WTC11 (cell line): ENCODE measurements at regions not wholly inside any gene's neighbourhood (a gene's known extent, or its start where the extent isn't known, plus 50 kb on each side); places are given as distances from the start of the nearest gene placed in this dataset.

Source experiments
- ATAC-seq: fragments of 200-7000 bp; cut with Tn5 transposase; 2 replicates; pipeline ENCODE4 v1.10.0; 2021; ENCODE audit warnings: mild to moderate bottlenecking, moderate library complexity
- CTCF ChIA-PET: fragments of 300-600 bp; sonication (Branson Sonifier 250); formaldehyde crosslinking; loops from one replicate; lab custom pipeline; 2021; ENCODE audit warnings: antibody characterized with exemption; lab: Charles Lee
- POLR2A ChIA-PET: fragments of 350-600 bp; sonication (Branson Sonifier 250); formaldehyde crosslinking; loops from one replicate; lab custom pipeline; 2021; ENCODE audit warnings: antibody characterized with exemption; lab: Charles Lee
- DNase-seq: peaks from one replicate; pipeline ENCODE4 v3.0.0; 2021; ENCODE audit warnings: low spot score
- H3K27ac Mint-ChIP-seq: 2 replicates; pipeline ENCODE4 v1.8.0; 2021; ENCODE audit warnings: mixed read lengths
- H3K27me3 Mint-ChIP-seq: 2 replicates; pipeline ENCODE4 v1.8.0; 2021; ENCODE audit warnings: low read depth, mild to moderate bottlenecking, moderate library complexity, mixed read lengths
- H3K36me3 Mint-ChIP-seq: 2 replicates; pipeline ENCODE4 v1.8.0; 2021; ENCODE audit warnings: mixed read lengths
- H3K4me1 Mint-ChIP-seq: 2 replicates; pipeline ENCODE4 v1.8.0; 2022; ENCODE audit warnings: mixed read lengths
- H3K4me3 Mint-ChIP-seq: 2 replicates; pipeline ENCODE4 v1.8.0; 2021; ENCODE audit warnings: mild to moderate bottlenecking, moderate library complexity, mixed read lengths
- H3K9me3 Mint-ChIP-seq: 2 replicates; pipeline ENCODE4 v1.8.0; 2021; ENCODE audit warnings: mixed read lengths
- ETV6 ChIP-seq: sonication (generic); formaldehyde crosslinking; IDR thresholded peaks from 2 replicates; pipeline ENCODE4 v1.8.1; 2022; ENCODE audit warnings: mild to moderate bottlenecking, missing genetic modification reagents
- GABPB1 ChIP-seq: sonication (generic); formaldehyde crosslinking; IDR thresholded peaks from 2 replicates; pipeline ENCODE4 v1.8.1; 2023; ENCODE audit warnings: mild to moderate bottlenecking, missing genetic modification reagents
- GRHL2 ChIP-seq: fragments of 250-450 bp; sonication (Bioruptor Pico); IDR thresholded peaks from 2 replicates; pipeline ENCODE4 v1.8.0; 2022; ENCODE audit warnings: mild to moderate bottlenecking, moderate library complexity; ENCODE audit not compliant: insufficient replicate concordance, severe bottlenecking
- GTF2I ChIP-seq: fragments of 250-450 bp; sonication (Bioruptor Pico); conservative IDR thresholded peaks from 2 replicates; pipeline ENCODE4 v1.4.0; 2021; ENCODE audit warnings: mild to moderate bottlenecking
- HMGA2 ChIP-seq: fragments of 250-450 bp; sonication (Bioruptor Pico); IDR thresholded peaks from 2 replicates; pipeline ENCODE4 v1.4.0; 2021; ENCODE audit warnings: mild to moderate bottlenecking, moderate library complexity
- JUN ChIP-seq: sonication (generic); formaldehyde crosslinking; IDR thresholded peaks from 2 replicates; pipeline ENCODE4 v1.8.0; 2023; ENCODE audit warnings: mild to moderate bottlenecking, missing genetic modification reagents
- KAT7 ChIP-seq: sonication (generic); formaldehyde crosslinking; IDR thresholded peaks from 2 replicates; pipeline ENCODE4 v1.8.1; 2023; ENCODE audit warnings: missing genetic modification reagents, mild to moderate bottlenecking, borderline replicate concordance
- NR1H2 ChIP-seq: sonication (generic); formaldehyde crosslinking; IDR thresholded peaks from 2 replicates; pipeline ENCODE4 v1.9.0; 2021; ENCODE audit warnings: mild to moderate bottlenecking, moderate library complexity, missing genetic modification reagents
- SOX15 ChIP-seq: fragments of 250-450 bp; sonication (Bioruptor Pico); IDR thresholded peaks from 2 replicates; pipeline ENCODE4 v1.9.0; 2021; ENCODE audit warnings: mild to moderate bottlenecking
- ZBTB21 ChIP-seq: sonication (generic); formaldehyde crosslinking; IDR thresholded peaks from 2 replicates; pipeline ENCODE4 v1.8.1; 2023; ENCODE audit warnings: mild to moderate bottlenecking, missing genetic modification reagents, borderline replicate concordance
- ZNF232 ChIP-seq: sonication (generic); formaldehyde crosslinking; IDR thresholded peaks from 2 replicates; pipeline ENCODE4 v1.8.0; 2022; ENCODE audit warnings: mild to moderate bottlenecking, missing genetic modification reagents
- ZNF263 ChIP-seq: sonication (generic); formaldehyde crosslinking; IDR thresholded peaks from 2 replicates; pipeline ENCODE4 v1.8.1; 2022; ENCODE audit warnings: low read depth, mild to moderate bottlenecking, moderate library complexity, missing genetic modification reagents
- ZNF416 ChIP-seq: fragments of 250-450 bp; sonication (Bioruptor Pico); IDR thresholded peaks from 2 replicates; pipeline ENCODE4 v1.9.0; 2021; ENCODE audit warnings: mild to moderate bottlenecking, inconsistent platforms
- TF ChIP-seq, protein P1 (sequence below): sonication (generic); formaldehyde crosslinking; IDR thresholded peaks from 2 replicates; pipeline ENCODE4 v1.8.0; 2023; ENCODE audit warnings: missing genetic modification reagents, mild to moderate bottlenecking, borderline replicate concordance
- TF ChIP-seq, protein P2 (sequence below): sonication (generic); formaldehyde crosslinking; IDR thresholded peaks from 2 replicates; pipeline ENCODE4 v1.8.1; 2022; ENCODE audit warnings: low read depth, missing genetic modification reagents, borderline replicate concordance
- TF ChIP-seq, protein P3 (sequence below): sonication (generic); formaldehyde crosslinking; IDR thresholded peaks from 2 replicates; pipeline ENCODE4 v1.8.1; 2022; ENCODE audit warnings: mild to moderate bottlenecking, moderate library complexity, missing genetic modification reagents
- TF ChIP-seq, protein P4 (sequence below): sonication (generic); formaldehyde crosslinking; conservative IDR thresholded peaks from 2 replicates; pipeline ENCODE4 v1.8.1; 2022; ENCODE audit warnings: mild to moderate bottlenecking, missing genetic modification reagents
- TF ChIP-seq, protein P5 (sequence below): sonication (generic); formaldehyde crosslinking; IDR thresholded peaks from 2 replicates; pipeline ENCODE4 v1.8.1; 2023; ENCODE audit warnings: mild to moderate bottlenecking, missing genetic modification reagents, borderline replicate concordance
- TF ChIP-seq, protein P6 (sequence below): sonication (generic); formaldehyde crosslinking; IDR thresholded peaks from 2 replicates; pipeline ENCODE4 v1.8.0; 2022; ENCODE audit warnings: mild to moderate bottlenecking, missing genetic modification reagents

DNA sequence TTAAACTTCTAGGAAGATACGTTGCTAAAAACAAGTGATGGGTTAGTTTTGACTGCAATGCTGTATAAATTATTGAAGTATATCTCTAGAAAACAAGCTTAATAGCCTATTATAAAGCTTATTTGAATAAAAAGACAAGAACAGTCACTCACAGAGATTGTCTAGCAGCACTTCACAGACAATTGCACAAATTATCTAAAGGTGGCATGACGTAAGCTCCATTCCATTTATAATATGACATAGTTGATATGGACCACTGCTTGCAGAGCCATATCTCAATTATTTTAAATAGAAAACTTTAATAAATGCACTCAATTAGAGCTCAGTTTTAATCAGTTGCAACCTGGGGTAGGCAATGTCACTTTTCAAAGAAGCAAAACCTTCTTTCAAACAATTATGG is 319.9 kb upstream of the GBE1 start:
- no peak for DNase-seq
- CTCF ChIA-PET: no interaction called here
- no peaks in the 10 kb centered on the region for H3K9me3 Mint-ChIP-seq
- H3K36me3 Mint-ChIP-seq: no peaks in the 10 kb centered on the region
- TF ChIP-seq, protein P1, sequence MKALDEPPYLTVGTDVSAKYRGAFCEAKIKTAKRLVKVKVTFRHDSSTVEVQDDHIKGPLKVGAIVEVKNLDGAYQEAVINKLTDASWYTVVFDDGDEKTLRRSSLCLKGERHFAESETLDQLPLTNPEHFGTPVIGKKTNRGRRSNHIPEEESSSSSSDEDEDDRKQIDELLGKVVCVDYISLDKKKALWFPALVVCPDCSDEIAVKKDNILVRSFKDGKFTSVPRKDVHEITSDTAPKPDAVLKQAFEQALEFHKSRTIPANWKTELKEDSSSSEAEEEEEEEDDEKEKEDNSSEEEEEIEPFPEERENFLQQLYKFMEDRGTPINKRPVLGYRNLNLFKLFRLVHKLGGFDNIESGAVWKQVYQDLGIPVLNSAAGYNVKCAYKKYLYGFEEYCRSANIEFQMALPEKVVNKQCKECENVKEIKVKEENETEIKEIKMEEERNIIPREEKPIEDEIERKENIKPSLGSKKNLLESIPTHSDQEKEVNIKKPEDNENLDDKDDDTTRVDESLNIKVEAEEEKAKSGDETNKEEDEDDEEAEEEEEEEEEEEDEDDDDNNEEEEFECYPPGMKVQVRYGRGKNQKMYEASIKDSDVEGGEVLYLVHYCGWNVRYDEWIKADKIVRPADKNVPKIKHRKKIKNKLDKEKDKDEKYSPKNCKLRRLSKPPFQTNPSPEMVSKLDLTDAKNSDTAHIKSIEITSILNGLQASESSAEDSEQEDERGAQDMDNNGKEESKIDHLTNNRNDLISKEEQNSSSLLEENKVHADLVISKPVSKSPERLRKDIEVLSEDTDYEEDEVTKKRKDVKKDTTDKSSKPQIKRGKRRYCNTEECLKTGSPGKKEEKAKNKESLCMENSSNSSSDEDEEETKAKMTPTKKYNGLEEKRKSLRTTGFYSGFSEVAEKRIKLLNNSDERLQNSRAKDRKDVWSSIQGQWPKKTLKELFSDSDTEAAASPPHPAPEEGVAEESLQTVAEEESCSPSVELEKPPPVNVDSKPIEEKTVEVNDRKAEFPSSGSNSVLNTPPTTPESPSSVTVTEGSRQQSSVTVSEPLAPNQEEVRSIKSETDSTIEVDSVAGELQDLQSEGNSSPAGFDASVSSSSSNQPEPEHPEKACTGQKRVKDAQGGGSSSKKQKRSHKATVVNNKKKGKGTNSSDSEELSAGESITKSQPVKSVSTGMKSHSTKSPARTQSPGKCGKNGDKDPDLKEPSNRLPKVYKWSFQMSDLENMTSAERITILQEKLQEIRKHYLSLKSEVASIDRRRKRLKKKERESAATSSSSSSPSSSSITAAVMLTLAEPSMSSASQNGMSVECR (CRISPR knock-in tag): no peak
- TF ChIP-seq, protein P2, sequence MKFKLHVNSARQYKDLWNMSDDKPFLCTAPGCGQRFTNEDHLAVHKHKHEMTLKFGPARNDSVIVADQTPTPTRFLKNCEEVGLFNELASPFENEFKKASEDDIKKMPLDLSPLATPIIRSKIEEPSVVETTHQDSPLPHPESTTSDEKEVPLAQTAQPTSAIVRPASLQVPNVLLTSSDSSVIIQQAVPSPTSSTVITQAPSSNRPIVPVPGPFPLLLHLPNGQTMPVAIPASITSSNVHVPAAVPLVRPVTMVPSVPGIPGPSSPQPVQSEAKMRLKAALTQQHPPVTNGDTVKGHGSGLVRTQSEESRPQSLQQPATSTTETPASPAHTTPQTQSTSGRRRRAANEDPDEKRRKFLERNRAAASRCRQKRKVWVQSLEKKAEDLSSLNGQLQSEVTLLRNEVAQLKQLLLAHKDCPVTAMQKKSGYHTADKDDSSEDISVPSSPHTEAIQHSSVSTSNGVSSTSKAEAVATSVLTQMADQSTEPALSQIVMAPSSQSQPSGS: no peak
- TF ChIP-seq ETV6 (CRISPR knock-in tag): no peak
- TF ChIP-seq ZNF232 (CRISPR knock-in tag): no peak
- TF ChIP-seq, protein P3, sequence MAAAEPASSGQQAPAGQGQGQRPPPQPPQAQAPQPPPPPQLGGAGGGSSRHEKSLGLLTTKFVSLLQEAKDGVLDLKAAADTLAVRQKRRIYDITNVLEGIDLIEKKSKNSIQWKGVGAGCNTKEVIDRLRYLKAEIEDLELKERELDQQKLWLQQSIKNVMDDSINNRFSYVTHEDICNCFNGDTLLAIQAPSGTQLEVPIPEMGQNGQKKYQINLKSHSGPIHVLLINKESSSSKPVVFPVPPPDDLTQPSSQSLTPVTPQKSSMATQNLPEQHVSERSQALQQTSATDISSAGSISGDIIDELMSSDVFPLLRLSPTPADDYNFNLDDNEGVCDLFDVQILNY (CRISPR knock-in tag): no peak
- TF ChIP-seq GABPB1 (CRISPR knock-in tag): no peak
- no peak overlapping the region for H3K27ac Mint-ChIP-seq
- ATAC-seq: no peak
- H3K4me3 Mint-ChIP-seq: no peak overlapping the region
- POLR2A ChIA-PET: interaction anchor here (0.5 kb wide), 1 partner anchor 620 kb away, joined by 4 read pairs; no protein-coding TSS in a partner anchor
- H3K4me1 Mint-ChIP-seq: peaks cover 35% of the 10 kb centered on the region
- no peaks in the 10 kb centered on the region for H3K27me3 Mint-ChIP-seq

DNA sequence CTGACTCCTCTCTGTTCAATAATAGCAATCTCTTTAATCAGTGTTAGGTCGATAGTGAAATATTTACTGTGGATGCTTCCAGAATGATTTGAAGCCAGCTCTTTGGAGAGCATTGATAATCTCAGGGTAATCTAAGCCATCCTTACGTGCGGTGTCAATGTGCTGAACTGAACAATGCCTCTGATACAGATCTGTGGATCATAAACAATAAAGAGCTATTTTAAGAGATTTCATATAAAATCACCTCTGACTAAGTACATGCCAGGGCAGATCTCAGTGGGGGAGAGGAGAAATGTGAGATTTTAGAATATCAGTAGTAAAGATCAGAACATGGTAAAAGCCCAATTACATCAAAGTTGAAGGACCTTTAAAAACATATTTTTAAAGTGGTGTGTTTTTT is 319.3 kb upstream of the GBE1 start:
- Mint-ChIP-seq H3K4me1 (peaks cover 29% of the 10 kb centered on the region), H3K4me3 (no peak overlapping the region), H3K27ac (peak overlapping the region; percentile 58; the same call in 1 of the 2 replicates), H3K27me3 (no peaks in the 10 kb centered on the region), H3K9me3 (no peaks in the 10 kb centered on the region), H3K36me3 (no peaks in the 10 kb centered on the region)
- no peak for TF ChIP-seq GTF2I
- TF ChIP-seq ZBTB21 (CRISPR knock-in tag): no peak
- no peak for TF ChIP-seq ZNF263 (CRISPR knock-in tag)
- no peak for TF ChIP-seq ZNF416 (CRISPR knock-in tag)
- no peak for TF ChIP-seq JUN
- TF ChIP-seq, protein P4, sequence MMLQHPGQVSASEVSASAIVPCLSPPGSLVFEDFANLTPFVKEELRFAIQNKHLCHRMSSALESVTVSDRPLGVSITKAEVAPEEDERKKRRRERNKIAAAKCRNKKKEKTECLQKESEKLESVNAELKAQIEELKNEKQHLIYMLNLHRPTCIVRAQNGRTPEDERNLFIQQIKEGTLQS: no peak
- no peak for TF ChIP-seq NR1H2 (CRISPR knock-in tag)
- TF ChIP-seq, protein P5, sequence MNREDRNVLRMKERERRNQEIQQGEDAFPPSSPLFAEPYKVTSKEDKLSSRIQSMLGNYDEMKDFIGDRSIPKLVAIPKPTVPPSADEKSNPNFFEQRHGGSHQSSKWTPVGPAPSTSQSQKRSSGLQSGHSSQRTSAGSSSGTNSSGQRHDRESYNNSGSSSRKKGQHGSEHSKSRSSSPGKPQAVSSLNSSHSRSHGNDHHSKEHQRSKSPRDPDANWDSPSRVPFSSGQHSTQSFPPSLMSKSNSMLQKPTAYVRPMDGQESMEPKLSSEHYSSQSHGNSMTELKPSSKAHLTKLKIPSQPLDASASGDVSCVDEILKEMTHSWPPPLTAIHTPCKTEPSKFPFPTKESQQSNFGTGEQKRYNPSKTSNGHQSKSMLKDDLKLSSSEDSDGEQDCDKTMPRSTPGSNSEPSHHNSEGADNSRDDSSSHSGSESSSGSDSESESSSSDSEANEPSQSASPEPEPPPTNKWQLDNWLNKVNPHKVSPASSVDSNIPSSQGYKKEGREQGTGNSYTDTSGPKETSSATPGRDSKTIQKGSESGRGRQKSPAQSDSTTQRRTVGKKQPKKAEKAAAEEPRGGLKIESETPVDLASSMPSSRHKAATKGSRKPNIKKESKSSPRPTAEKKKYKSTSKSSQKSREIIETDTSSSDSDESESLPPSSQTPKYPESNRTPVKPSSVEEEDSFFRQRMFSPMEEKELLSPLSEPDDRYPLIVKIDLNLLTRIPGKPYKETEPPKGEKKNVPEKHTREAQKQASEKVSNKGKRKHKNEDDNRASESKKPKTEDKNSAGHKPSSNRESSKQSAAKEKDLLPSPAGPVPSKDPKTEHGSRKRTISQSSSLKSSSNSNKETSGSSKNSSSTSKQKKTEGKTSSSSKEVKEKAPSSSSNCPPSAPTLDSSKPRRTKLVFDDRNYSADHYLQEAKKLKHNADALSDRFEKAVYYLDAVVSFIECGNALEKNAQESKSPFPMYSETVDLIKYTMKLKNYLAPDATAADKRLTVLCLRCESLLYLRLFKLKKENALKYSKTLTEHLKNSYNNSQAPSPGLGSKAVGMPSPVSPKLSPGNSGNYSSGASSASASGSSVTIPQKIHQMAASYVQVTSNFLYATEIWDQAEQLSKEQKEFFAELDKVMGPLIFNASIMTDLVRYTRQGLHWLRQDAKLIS (CRISPR knock-in tag): no peak
- TF ChIP-seq ZNF232 (CRISPR knock-in tag): no peak
- TF ChIP-seq KAT7 (CRISPR knock-in tag): no peak
- TF ChIP-seq, protein P6, sequence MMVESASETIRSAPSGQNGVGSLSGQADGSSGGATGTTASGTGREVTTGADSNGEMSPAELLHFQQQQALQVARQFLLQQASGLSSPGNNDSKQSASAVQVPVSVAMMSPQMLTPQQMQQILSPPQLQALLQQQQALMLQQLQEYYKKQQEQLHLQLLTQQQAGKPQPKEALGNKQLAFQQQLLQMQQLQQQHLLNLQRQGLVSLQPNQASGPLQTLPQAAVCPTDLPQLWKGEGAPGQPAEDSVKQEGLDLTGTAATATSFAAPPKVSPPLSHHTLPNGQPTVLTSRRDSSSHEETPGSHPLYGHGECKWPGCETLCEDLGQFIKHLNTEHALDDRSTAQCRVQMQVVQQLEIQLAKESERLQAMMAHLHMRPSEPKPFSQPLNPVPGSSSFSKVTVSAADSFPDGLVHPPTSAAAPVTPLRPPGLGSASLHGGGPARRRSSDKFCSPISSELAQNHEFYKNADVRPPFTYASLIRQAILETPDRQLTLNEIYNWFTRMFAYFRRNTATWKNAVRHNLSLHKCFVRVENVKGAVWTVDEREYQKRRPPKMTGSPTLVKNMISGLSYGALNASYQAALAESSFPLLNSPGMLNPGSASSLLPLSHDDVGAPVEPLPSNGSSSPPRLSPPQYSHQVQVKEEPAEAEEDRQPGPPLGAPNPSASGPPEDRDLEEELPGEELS: no peak
- no peak for TF ChIP-seq GRHL2 (CRISPR knock-in tag)
- no peak for TF ChIP-seq HMGA2 (CRISPR knock-in tag)
- no peak for TF ChIP-seq SOX15 (CRISPR knock-in tag)
- no peak for TF ChIP-seq ETV6 (CRISPR knock-in tag)
- POLR2A ChIA-PET: interaction anchor here (0.5 kb wide), 1 partner anchor 620 kb away, joined by 4 read pairs; no protein-coding TSS in a partner anchor
- CTCF ChIA-PET: interaction anchor here (0.6 kb wide), 1 partner anchor 1499 kb away, joined by 3 read pairs; no protein-coding TSS in a partner anchor
- ATAC-seq: no peak
- no peak for DNase-seq
